GM18511 (cell line): ENCODE measurements at regions not wholly inside any gene's neighbourhood (a gene's known extent, or its start where the extent isn't known, plus 50 kb on each side); places are given as distances from the start of the nearest gene placed in this dataset.
"Not testable (repeated sequence)": the region's sequence is repeated elsewhere in the genome, so short reads cannot be mapped to it uniquely, and the experiment has no call there.

Experiments used
- ATAC-seq: cut with Tn5 transposase; IDR thresholded peaks from one replicate; pipeline ENCODE4 v1.9.1; 2021; ENCODE audit warnings: mild to moderate bottlenecking, moderate library complexity; ENCODE audit not compliant: unreplicated experiment

DNA sequence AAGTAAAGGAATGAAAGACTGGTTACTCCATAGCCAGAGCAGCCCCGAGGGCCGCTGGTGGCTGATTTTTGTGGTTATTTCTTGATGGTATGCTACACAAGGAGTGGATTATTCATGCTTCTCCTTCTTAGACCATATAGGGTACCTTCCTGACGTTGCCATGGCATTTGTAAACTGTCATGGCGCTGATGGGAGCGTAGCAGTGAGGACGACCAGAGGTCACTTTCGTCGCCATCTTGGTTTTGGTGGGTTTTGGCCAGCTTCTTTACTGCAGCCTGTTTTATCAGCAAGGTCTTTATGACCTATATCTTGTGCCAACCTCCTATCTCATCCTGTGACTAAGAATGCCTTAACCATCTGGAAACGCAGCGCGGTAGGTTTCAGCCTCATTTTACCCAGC, 1187.6 kb upstream of the AUTS2 start:
- not testable (repeated sequence) for ATAC-seq

- ATAC-seq, result no peak
Measured at GRCh38 chr7:68411742-68412141, 1186.5 kb upstream of the AUTS2 start.

DNA sequence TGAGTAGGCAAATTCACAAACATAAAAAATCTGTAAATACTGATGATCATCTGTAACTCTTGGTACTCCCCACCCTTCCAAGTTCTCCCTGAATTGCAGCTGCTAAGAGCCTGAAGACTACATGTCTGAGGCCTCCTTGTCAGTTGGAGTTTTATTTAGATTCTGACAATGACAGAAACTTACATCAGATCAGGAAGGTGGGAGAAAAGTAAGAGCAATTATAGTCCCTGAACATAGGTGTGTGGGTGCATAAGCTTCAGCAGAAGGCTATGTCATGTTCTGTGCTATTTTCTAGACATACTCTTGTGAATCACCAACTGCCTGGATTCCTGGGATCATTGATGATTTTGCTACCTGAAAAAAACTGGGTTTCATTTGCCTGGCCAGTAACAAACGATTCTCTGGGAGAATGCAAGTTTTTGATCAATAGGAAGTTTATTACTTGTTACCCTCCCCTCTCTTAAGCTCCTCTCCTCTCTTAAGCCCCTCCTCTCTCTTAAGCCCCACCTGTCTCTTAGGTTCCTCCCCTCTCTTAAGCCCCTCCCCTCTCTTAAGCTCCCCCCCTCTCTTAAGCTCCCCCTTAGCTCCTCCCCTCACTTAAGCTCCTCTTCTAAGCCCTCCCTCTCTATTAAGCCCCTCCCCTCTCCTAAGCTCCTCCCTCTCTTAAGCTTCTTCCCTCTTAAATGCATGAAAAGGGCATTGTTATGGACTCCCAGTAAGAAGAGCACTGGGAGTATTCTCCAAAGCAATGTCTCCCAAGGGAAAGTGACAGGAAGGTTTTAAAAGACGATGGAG, 1183.4 kb upstream of the AUTS2 start:
- no peak for ATAC-seq

GRCh38 chr7:68417002-68417401, 1181.3 kb upstream of the AUTS2 start:
- ATAC-seq, result no peak

DNA sequence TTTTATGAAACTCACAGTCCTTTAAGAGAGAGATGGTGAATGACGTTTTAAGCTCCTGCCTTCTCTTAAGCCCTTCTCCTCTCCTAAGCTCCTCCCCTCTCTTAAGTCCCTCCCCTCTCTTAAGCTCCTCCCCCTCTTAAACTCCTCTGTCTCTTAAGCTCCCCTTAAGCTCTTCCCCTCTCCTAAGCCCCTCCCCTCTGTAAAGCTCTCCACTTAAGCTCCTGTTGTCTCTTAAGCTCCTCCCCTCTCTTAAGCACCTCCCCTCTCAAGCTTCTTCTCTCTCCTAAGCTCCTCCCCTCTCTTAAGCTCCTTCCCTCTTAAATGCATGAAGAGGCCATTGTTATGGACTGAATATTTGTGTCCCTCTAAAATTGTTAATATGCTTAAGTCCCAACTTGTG, 1180.6 kb upstream of the AUTS2 start:
- ATAC-seq, result no peak

GRCh38 chr7:68420342-68421192, 1177.7 kb upstream of the AUTS2 start:
- no peak for ATAC-seq

DNA sequence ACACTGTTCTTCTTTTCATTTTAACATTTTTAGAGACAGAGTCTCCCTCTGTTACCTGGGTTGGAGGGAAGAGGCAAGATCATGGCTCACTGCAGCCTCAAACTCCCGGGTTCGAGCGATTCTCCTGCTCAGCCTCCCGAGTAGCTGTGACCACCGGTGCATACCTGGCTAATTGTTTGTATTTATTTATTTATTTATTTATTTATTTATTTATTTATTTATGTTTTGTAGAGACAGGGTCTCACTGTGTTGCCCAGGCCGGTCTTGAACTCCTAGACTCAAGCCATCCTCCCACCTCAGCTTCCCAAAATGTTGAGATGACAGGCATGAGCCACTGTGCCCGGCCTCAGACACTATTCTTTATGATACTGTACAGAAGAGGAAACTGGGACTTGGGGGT, 1176.6 kb upstream of the AUTS2 start:
- no peak for ATAC-seq

- ATAC-seq, result no peak
Measured at GRCh38 chr7:68422281-68422680, 1176.0 kb upstream of the AUTS2 start.

GRCh38 chr7:68423356-68423755, 1174.9 kb upstream of the AUTS2 start:
- ATAC-seq, result no peak

DNA sequence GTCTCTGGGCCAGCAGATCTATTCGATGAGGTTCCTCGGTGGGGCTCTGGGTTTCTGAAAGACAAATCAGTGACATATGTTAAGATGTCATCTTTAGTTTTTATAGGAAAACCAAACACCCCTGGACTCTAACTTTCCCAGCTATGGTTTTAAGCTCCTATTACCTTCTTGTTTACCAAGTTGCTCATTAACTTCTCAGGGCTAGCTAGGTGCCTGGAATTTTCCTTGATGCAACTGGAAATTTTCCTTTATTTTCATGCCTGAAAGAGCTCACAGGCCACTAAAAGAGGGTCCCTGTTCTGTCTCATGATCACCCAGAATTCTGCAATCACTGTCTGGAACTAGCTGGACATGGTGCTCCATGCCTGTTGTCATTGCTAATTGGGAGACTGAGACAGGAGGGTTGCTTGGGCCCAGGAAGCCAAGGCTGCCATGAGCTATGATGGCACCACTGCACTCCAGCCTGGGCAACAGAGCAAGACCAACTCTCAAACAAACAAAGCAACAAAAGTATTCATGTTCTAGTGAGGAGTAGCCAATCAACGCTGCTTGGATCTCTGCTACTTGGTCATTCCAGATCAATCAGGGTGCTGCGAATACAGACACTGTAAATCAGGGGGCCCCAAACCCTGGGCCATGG, 1173.5 kb upstream of the AUTS2 start:
- ATAC-seq, result no peak

DNA sequence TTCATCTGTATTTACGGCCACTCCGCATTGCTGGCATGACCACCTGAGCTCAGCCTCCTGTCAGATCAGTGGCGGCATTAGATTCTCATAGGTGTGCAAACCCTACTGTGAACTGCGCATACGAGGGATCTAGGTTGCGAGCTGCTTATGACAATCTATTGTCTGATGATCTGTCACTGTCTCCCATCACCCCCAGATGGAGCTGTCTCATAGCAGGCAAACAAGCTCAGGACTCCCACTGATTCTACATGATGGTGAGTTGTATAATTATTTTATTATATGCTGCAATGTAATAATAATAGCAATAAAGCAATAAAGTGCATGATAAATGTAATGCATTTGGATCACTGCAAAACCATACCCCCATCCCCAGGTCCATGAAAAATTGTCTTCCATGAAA, 1172.9 kb upstream of the AUTS2 start:
- ATAC-seq, result no peak

- ATAC-seq, result no peak
Measured at GRCh38 chr7:68429411-68430117, 1168.7 kb upstream of the AUTS2 start.

GRCh38 chr7:68432585-68432984, 1165.7 kb upstream of the AUTS2 start:
- ATAC-seq, result no peak

DNA sequence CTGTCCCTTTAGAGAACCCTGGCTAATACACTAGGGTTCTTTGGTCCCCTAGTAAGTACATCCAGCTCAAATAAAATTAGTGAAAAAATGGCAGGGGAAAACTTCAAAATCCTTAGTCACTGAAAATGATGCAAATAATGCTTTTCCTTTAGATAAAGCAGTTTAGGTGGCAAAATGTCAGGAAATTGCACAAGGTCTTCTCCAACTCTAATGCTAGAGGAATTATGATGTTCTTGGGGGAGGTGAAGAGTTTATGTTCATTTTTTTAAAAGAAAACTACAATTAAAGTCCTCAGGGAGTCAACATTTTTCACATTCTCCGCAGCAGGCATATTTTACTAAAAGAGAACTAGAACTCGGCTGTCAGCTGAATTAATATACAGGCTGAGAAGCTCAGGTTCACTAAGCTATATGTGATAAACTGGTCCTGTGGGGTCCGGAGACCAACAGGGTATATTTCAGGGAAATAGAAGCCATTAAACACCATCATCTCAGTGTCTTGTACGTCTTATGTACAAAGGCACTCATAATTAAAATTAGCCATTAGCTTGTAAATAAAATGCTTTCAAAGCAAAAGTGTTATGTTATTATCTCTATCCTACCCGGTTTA, 1164.7 kb upstream of the AUTS2 start:
- ATAC-seq, result no peak

DNA sequence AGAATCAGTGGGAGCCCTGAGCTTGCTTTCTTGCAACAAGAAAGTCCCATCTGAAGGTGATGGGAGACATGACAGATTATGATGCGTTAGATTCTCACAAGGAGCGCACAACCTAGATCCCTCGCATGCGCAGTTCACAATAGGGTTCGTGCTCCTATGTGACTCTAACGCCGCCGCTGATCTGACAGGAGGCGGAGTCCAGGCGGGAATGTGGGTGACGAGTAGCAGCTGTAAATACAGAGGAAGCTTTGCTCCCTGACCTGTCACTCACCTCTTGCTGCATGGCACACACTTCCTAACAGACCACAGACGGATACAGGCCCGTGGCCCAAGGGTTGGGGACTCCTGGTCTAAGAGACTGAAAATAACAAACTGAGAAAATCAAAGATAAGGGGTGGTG, 1163.4 kb upstream of the AUTS2 start:
- no peak for ATAC-seq

GRCh38 chr7:68438016-68438415, 1160.3 kb upstream of the AUTS2 start:
- no peak for ATAC-seq

- no peak for ATAC-seq
Measured at GRCh38 chr7:68438811-68439210, 1159.5 kb upstream of the AUTS2 start.

DNA sequence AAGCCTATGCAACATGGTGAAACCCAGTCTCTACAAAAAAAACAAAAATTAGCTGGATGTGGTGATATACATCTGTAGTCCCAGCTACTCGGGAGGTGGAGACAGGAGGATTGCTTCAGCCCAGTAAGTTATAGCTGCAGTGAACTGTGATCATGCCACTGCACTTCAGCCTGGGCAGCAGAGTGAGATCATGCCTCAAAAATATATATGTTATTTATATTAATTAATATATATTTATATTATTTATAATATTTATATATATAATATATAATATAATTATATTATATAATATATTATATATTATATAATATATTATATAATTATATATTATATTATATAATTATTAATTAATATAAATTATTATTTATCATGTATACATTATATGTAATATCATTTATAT, 1158.4 kb upstream of the AUTS2 start:
- ATAC-seq, result no peak

- ATAC-seq, result no peak
Measured at GRCh38 chr7:68440866-68441265, 1157.4 kb upstream of the AUTS2 start.

DNA sequence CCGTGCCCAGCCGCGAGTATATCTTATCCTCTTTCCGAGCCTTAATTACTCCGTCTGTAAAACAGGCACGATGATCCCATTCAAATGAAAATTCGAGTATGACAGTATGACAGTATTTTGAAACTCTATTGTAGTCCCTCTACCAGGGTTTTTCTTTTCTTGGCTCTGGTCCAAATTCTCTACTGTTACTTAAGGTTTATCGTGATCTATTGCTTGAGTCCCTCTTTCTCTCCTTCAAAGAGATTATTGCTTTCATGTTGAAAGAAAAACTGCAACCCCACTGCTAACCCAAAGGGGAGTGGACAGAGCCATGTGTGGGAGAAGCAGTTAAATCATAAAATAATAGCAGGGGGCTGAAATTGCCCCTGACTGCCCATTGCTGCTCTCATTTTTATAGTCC, 1156.6 kb upstream of the AUTS2 start:
- no peak for ATAC-seq
